ENCODE measurements at regions not wholly inside any gene's neighbourhood (a gene's known extent, or its start where the extent isn't known, plus 50 kb on each side); places are given as distances from the start of the nearest gene placed in this dataset.

DNA sequence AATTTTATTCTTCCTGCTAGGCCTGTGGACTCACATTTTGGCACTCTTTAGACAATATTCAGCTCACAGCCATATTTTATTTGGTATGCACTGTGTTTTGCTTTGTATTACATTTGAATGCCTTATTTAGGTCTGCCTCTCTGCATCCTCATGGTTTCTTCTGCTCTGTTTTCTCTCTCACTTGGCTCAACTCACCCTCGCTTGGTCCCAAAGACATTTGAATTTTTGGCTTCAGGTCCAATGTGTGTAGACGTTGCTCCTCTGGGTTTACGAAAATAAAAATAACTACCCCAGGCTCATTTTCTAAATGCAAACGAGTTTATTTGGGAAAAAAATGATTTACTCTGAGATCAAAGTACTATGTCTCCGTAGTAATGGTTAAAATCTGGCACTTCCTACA lies 91.1 kb upstream of the REG3A start:
- DNase-seq (ENCODE audit: low read depth): no peak
- Histone ChIP-seq H3K36me3 (ENCODE audit: control insufficient read depth, insufficient read depth, low read length) (no peaks in the 10 kb centered on the region), H3K4me3 (ENCODE audit: low read depth, low read length) (no peak overlapping the region), H3K27me3 (ENCODE audit: control insufficient read depth, insufficient read depth, low read length) (no peaks in the 10 kb centered on the region)
- TF ChIP-seq, protein P1, sequence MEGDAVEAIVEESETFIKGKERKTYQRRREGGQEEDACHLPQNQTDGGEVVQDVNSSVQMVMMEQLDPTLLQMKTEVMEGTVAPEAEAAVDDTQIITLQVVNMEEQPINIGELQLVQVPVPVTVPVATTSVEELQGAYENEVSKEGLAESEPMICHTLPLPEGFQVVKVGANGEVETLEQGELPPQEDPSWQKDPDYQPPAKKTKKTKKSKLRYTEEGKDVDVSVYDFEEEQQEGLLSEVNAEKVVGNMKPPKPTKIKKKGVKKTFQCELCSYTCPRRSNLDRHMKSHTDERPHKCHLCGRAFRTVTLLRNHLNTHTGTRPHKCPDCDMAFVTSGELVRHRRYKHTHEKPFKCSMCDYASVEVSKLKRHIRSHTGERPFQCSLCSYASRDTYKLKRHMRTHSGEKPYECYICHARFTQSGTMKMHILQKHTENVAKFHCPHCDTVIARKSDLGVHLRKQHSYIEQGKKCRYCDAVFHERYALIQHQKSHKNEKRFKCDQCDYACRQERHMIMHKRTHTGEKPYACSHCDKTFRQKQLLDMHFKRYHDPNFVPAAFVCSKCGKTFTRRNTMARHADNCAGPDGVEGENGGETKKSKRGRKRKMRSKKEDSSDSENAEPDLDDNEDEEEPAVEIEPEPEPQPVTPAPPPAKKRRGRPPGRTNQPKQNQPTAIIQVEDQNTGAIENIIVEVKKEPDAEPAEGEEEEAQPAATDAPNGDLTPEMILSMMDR (IDR thresholded peaks at IDR 0.05; ENCODE audit: insufficient read depth, low read length, poor library complexity, severe bottlenecking): no peak

DNA sequence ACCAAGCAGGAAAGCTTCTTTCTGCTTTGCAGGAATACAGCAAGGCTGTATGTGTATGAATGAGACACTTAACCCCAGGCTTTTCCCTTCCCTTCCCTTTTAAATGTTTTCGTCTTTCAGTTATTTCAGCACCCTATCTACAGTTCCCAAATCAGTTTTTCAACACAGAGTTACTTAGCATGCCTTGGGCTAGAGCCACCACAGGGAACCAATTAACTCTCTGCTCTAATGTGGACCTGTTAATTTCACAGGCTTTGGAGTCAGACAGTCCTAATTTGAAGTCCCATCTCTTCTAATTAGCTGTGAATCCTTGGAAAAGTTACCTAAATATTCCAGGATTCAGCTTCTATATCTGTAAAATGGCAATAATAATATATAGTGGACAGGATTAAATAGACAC lies 89.2 kb upstream of the REG3A start:
- TF ChIP-seq, protein P1 (IDR thresholded peaks at IDR 0.05; ENCODE audit: insufficient read depth, low read length, poor library complexity, severe bottlenecking): no peak
- no peaks in the 10 kb centered on the region for H3K36me3 ChIP-seq (ENCODE audit: control insufficient read depth, insufficient read depth, low read length)
- no peaks in the 10 kb centered on the region for H3K27me3 ChIP-seq (ENCODE audit: control insufficient read depth, insufficient read depth, low read length)
- no peak for DNase-seq (ENCODE audit: low read depth)
- no peak overlapping the region for H3K4me3 ChIP-seq (ENCODE audit: low read depth, low read length)

DNA sequence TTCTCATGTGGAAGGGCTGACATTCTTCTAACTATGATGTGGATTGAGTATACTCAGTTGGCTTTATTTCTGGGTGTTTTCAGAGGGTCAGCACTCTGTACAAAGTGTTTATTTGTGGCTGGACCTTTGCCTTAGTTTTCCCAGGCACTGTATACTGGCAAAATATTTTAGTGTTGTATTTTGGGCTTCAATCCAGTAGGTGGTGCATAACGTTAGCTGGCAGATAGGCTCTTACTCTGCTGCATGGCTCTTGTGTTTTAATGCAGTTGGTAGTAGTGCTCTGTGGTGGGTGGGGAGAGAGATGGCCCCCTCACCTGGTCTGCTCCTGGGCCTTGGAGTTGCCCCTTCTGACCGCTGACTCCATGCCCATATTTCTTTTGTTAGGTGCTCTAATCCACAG lies 75.6 kb upstream of the REG3A start:
- TF ChIP-seq, protein P1 (IDR thresholded peaks at IDR 0.05; ENCODE audit: insufficient read depth, low read length, poor library complexity, severe bottlenecking): peak; percentile 26
- DNase-seq (ENCODE audit: low read depth): no peak
- no peaks in the 10 kb centered on the region for H3K36me3 ChIP-seq (ENCODE audit: control insufficient read depth, insufficient read depth, low read length)
- H3K4me3 ChIP-seq (ENCODE audit: low read depth, low read length): no peak overlapping the region
- no peaks in the 10 kb centered on the region for H3K27me3 ChIP-seq (ENCODE audit: control insufficient read depth, insufficient read depth, low read length)

DNA sequence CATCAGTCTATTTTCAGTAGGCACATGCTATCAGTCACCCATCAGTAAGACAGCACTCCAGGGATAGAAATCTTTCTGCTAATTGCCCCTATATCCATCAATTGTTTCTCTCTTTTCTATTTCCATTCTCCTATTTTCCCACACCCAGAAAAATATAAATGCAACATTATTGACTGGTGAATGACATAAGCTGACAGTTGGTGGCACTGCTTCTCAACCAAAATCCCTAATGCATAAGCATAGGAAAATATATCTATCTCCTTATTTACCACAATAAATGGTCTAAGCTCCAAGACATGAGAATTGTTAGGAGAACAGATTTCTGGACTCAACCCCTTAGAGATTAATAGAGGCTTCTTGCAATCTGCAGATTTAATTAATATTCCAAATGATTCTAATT lies 64.0 kb upstream of the REG3A start:
- TF ChIP-seq, protein P1 (IDR thresholded peaks at IDR 0.05; ENCODE audit: insufficient read depth, low read length, poor library complexity, severe bottlenecking): peak; percentile 7
- H3K27me3 ChIP-seq (ENCODE audit: control insufficient read depth, insufficient read depth, low read length): no peaks in the 10 kb centered on the region
- DNase-seq (ENCODE audit: low read depth): no peak
- H3K36me3 ChIP-seq (ENCODE audit: control insufficient read depth, insufficient read depth, low read length): no peaks in the 10 kb centered on the region
- no peak overlapping the region for H3K4me3 ChIP-seq (ENCODE audit: low read depth, low read length)

DNA sequence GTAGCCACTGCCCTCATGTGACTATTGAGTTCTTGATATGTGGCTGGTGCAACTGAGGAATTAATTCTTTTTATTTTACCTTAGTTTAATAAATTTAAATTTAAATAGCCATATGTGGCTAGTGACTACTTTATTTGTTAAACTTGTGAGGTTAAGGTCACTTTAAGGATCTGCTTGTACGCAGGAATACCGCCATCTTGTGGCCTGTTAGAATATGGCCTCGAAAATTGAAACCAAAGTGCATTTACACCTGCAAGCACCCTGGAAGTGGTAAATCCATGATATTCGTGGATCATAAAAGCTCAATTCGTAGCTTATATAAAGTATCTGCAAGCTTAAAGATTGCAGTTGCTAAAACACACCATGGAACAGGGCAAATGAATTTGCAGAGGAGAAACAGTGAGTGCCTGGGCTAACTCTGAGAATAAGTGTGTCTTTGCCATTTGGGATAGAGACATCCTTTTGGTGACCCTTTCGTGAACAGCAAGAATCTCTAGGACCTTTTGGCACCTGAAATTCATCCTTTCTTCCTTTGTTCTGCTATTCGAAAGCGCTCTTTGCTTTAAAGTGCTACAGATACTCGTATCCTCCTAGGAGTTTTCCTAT lies 59.9 kb upstream of the REG3A start:
- TF ChIP-seq, protein P1 (IDR thresholded peaks at IDR 0.05; ENCODE audit: insufficient read depth, low read length, poor library complexity, severe bottlenecking): peak; percentile 79
- Histone ChIP-seq H3K4me3 (ENCODE audit: low read depth, low read length) (no peak overlapping the region), H3K27me3 (ENCODE audit: control insufficient read depth, insufficient read depth, low read length) (no peaks in the 10 kb centered on the region), H3K36me3 (ENCODE audit: control insufficient read depth, insufficient read depth, low read length) (no peaks in the 10 kb centered on the region)
- peak; percentile 26 for DNase-seq (ENCODE audit: low read depth)

DNA sequence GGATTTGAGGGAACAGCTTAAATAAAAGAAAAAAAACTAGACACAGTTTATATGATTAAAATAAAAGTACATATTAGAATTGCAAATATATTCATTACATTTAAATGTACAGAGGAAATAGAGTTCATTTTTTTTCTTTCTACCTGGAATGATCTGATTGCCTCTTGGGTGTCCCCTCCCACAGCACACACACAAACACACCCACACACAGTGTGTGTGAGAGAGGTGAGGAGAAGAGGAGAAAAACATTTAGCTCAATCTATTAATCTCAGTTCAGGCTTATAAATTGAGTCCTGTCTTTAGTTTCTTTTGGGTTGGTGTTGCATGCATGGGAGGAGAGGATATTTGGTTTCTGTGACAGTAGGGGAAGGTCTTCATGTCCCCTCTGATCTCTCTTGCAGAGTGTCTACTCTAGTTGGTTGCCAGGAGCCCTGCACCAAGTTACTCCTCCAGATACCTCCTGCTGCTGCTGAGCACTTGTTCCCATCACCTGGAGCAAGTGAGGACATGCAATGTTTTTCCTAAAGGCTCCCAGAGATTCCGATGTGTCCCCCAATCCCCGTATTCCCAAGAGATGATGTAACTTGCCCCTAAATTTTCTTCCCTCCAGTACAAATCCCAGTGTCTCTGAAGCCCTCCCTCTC lies 50.8 kb upstream of the REG3A start:
- TF ChIP-seq, protein P1 (IDR thresholded peaks at IDR 0.05; ENCODE audit: insufficient read depth, low read length, poor library complexity, severe bottlenecking): no peak
- H3K4me3 ChIP-seq (ENCODE audit: low read depth, low read length): no peak overlapping the region

More for the DNA sequence above, 50.8 kb upstream of the REG3A start:
- no peaks in the 10 kb centered on the region for H3K27me3 ChIP-seq (ENCODE audit: control insufficient read depth, insufficient read depth, low read length)
- no peaks in the 10 kb centered on the region for H3K36me3 ChIP-seq (ENCODE audit: control insufficient read depth, insufficient read depth, low read length)
- DNase-seq (ENCODE audit: low read depth): no peak
